Muscle layer of duodenum (tissue), 2 donors: ENCODE measurements at regions not wholly inside any gene's neighbourhood (a gene's known extent, or its start where the extent isn't known, plus 50 kb on each side); places are given as distances from the start of the nearest gene placed in this dataset.
"Not testable (repeated sequence)": the region's sequence is repeated elsewhere in the genome, so short reads cannot be mapped to it uniquely, and the experiment has no call there.

ENCODE experiments used
- H3K27ac ChIP-seq: one replicate; pipeline ENCODE4 v1.7.0; 2013; ENCODE audit warnings: mild to moderate bottlenecking, low read length
- H3K27me3 ChIP-seq: one replicate; pipeline ENCODE4 v1.7.0; 2013; ENCODE audit warnings: low read depth, mild to moderate bottlenecking, control low read depth, low read length
- H3K36me3 ChIP-seq, 2 donors: one replicate each; pipeline ENCODE4 v1.7.0; 2013; ENCODE audit warnings: low read length in 2 of 2, control low read depth in 1 of 2, mild to moderate bottlenecking in 1 of 2; ENCODE audit not compliant: insufficient read depth in 2 of 2, control insufficient read depth in 1 of 2
- H3K4me1 ChIP-seq, 2 donors: one replicate each; pipeline ENCODE4 v1.7.0; 2013; ENCODE audit warnings: low read length in 2 of 2, mild to moderate bottlenecking in 2 of 2, control low read depth in 1 of 2, moderate library complexity in 1 of 2; ENCODE audit not compliant: insufficient read depth in 2 of 2, control insufficient read depth in 1 of 2
- H3K4me3 ChIP-seq, 2 donors: one replicate each; pipeline ENCODE4 v1.7.0; 2013; ENCODE audit warnings: low read length in 2 of 2, low read depth in 1 of 2, mild to moderate bottlenecking in 1 of 2
- H3K9me3 ChIP-seq, 2 donors: one replicate each; pipeline ENCODE4 v1.7.0; 2013; ENCODE audit warnings: low read length in 2 of 2, control low read depth in 1 of 2, mild to moderate bottlenecking in 1 of 2; ENCODE audit not compliant: control insufficient read depth in 1 of 2
- donor health status: healthy.

GRCh38 chr10:131821378-131822012 lies 79.3 kb upstream of the PPP2R2D start:
- no peaks in the 10 kb centered on the region for H3K4me1 ChIP-seq
- no peaks in the 10 kb centered on the region for H3K36me3 ChIP-seq
- no peak overlapping the region for H3K4me3 ChIP-seq
- H3K27me3 ChIP-seq, result peaks cover 4% of the 10 kb centered on the region
- no peaks in the 10 kb centered on the region for H3K9me3 ChIP-seq
- no peak overlapping the region for H3K27ac ChIP-seq

- Histone ChIP-seq H3K27me3 (peaks cover 2% of the 10 kb centered on the region), H3K36me3 (no peaks in the 10 kb centered on the region), H3K4me1 (no peaks in the 10 kb centered on the region), H3K4me3 (no peak overlapping the region), H3K9me3 (no peaks in the 10 kb centered on the region), H3K27ac (no peak overlapping the region)
These were observed 78.7 kb upstream of the PPP2R2D start for GRCh38 chr10:131822013-131822691.

GRCh38 chr10:131822692-131823245 lies 78.0 kb upstream of the PPP2R2D start:
- Histone ChIP-seq H3K4me1 (no peaks in the 10 kb centered on the region), H3K9me3 (no peaks in the 10 kb centered on the region), H3K27me3 (no peaks in the 10 kb centered on the region), H3K4me3 (no peak overlapping the region), H3K27ac (no peak overlapping the region), H3K36me3 (no peaks in the 10 kb centered on the region)

- not testable (repeated sequence) for H3K27me3 ChIP-seq, H3K4me3 ChIP-seq, H3K27ac ChIP-seq, H3K36me3 ChIP-seq, H3K9me3 ChIP-seq, H3K4me1 ChIP-seq
These were observed 77.2 kb upstream of the PPP2R2D start for GRCh38 chr10:131823601-131824099.

- no peak overlapping the region for H3K27ac ChIP-seq
These were observed 76.2 kb upstream of the PPP2R2D start for GRCh38 chr10:131824371-131825149.

GRCh38 chr10:131825150-131825848 lies 75.5 kb upstream of the PPP2R2D start:
- H3K4me3 ChIP-seq, result no peak overlapping the region
- no peaks in the 10 kb centered on the region for H3K9me3 ChIP-seq
- no peaks in the 10 kb centered on the region for H3K4me1 ChIP-seq
- no peak overlapping the region for H3K27ac ChIP-seq
- no peaks in the 10 kb centered on the region for H3K27me3 ChIP-seq
- H3K36me3 ChIP-seq, result no peaks in the 10 kb centered on the region

More at GRCh38 chr10:131824371-131825149, 76.2 kb upstream of the PPP2R2D start:
- no peaks in the 10 kb centered on the region for H3K4me1 ChIP-seq
- no peak overlapping the region for H3K4me3 ChIP-seq
- no peaks in the 10 kb centered on the region for H3K36me3 ChIP-seq
- no peaks in the 10 kb centered on the region for H3K9me3 ChIP-seq
- H3K27me3 ChIP-seq, result no peaks in the 10 kb centered on the region

- Histone ChIP-seq H3K36me3 (no peaks in the 10 kb centered on the region), H3K4me3 (no peak overlapping the region), H3K9me3 (no peaks in the 10 kb centered on the region), H3K27ac (no peak overlapping the region), H3K4me1 (no peaks in the 10 kb centered on the region), H3K27me3 (no peaks in the 10 kb centered on the region)
These were observed 74.7 kb upstream of the PPP2R2D start for GRCh38 chr10:131825960-131826650.

GRCh38 chr10:131829156-131829930 lies 71.5 kb upstream of the PPP2R2D start:
- Histone ChIP-seq H3K9me3 (no peaks in the 10 kb centered on the region), H3K27ac (no peak overlapping the region), H3K4me1 (no peaks in the 10 kb centered on the region), H3K27me3 (no peaks in the 10 kb centered on the region), H3K36me3 (no peaks in the 10 kb centered on the region), H3K4me3 (no peak overlapping the region)

GRCh38 chr10:131830446-131831130 lies 70.2 kb upstream of the PPP2R2D start:
- Histone ChIP-seq H3K27me3 (no peaks in the 10 kb centered on the region), H3K36me3 (no peaks in the 10 kb centered on the region), H3K4me1 (no peaks in the 10 kb centered on the region)

More at GRCh38 chr10:131830446-131831130, 70.2 kb upstream of the PPP2R2D start:
- H3K27ac ChIP-seq, result no peak overlapping the region
- peaks cover 0 to 3% of the 10 kb centered on the region in 2 donors for H3K9me3 ChIP-seq
- H3K4me3 ChIP-seq, result no peak overlapping the region
